ENCODE measurements at regions not wholly inside any gene's neighbourhood (a gene's known extent, or its start where the extent isn't known, plus 50 kb on each side); places are given as distances from the start of the nearest gene placed in this dataset.
"Not testable (repeated sequence)": the region's sequence is repeated elsewhere in the genome, so short reads cannot be mapped to it uniquely, and the experiment has no call there.

- DNase-seq, result no peak
Observed at GRCh38 chr4:34328939-34329338, 1915.4 kb downstream of the ARAP2 start.

GRCh38 chr4:34335156-34335555 lies 1909.2 kb downstream of the ARAP2 start:
- not testable (repeated sequence) for DNase-seq

- not testable (repeated sequence) for DNase-seq
Observed at GRCh38 chr4:34335556-34335955, 1908.8 kb downstream of the ARAP2 start.

- DNase-seq, result no peak
Observed at GRCh38 chr4:34362654-34363053, 1881.7 kb downstream of the ARAP2 start.

GRCh38 chr4:34363842-34364241 lies 1880.5 kb downstream of the ARAP2 start:
- DNase-seq, result no peak

GRCh38 chr4:34365946-34366345 lies 1878.4 kb downstream of the ARAP2 start:
- DNase-seq, result no peak

- DNase-seq, result no peak
Observed at GRCh38 chr4:34371676-34372075, 1872.6 kb downstream of the ARAP2 start.

GRCh38 chr4:34372815-34373214 lies 1871.5 kb downstream of the ARAP2 start:
- no peak for DNase-seq

GRCh38 chr4:34373456-34373855 lies 1870.9 kb downstream of the ARAP2 start:
- no peak for DNase-seq

- no peak for DNase-seq
Observed at GRCh38 chr4:34412233-34412632, 1832.1 kb downstream of the ARAP2 start.

- no peak for DNase-seq
Observed at GRCh38 chr4:34412911-34413310, 1831.4 kb downstream of the ARAP2 start.

GRCh38 chr4:34417160-34417559 lies 1827.2 kb downstream of the ARAP2 start:
- no peak for DNase-seq

GRCh38 chr4:34419871-34420270 lies 1824.4 kb downstream of the ARAP2 start:
- no peak for DNase-seq

- DNase-seq, result no peak
Observed at GRCh38 chr4:34422472-34423175, 1821.7 kb downstream of the ARAP2 start.

- DNase-seq, result no peak
Observed at GRCh38 chr4:34432706-34433105, 1811.6 kb downstream of the ARAP2 start.

- DNase-seq, result not testable (repeated sequence)
Observed at GRCh38 chr4:34434377-34434776, 1809.9 kb downstream of the ARAP2 start.

GRCh38 chr4:34464196-34464595 lies 1780.1 kb downstream of the ARAP2 start:
- no peak for DNase-seq

- no peak for DNase-seq
Observed at GRCh38 chr4:34466411-34466810, 1777.9 kb downstream of the ARAP2 start.

- DNase-seq, result no peak
Observed at GRCh38 chr4:34469516-34469915, 1774.8 kb downstream of the ARAP2 start.

GRCh38 chr4:34485252-34485651 lies 1759.1 kb downstream of the ARAP2 start:
- no peak for DNase-seq

GRCh38 chr4:34486461-34487363 lies 1757.6 kb downstream of the ARAP2 start:
- no peak for DNase-seq

- DNase-seq, result no peak
Observed at GRCh38 chr4:34492414-34492813, 1751.9 kb downstream of the ARAP2 start.

GRCh38 chr4:34502086-34502485 lies 1742.2 kb downstream of the ARAP2 start:
- DNase-seq, result no peak

- DNase-seq, result not testable (repeated sequence)
Observed at GRCh38 chr4:34504731-34505130, 1739.6 kb downstream of the ARAP2 start.
